NAMALWA (cell line): ENCODE measurements at regions not wholly inside any gene's neighbourhood (a gene's known extent, or its start where the extent isn't known, plus 50 kb on each side); places are given as distances from the start of the nearest gene placed in this dataset.

ENCODE experiments used
- DNase-seq: peaks from one replicate; pipeline ENCODE4 v3.0.0-alpha.2; 2015; ENCODE audit warnings: low spot score

- DNase-seq, result no peak
These were observed 160.2 kb upstream of the CPEB2 start for GRCh38 chr4:14841801-14842768.

GRCh38 chr4:14842964-14843630, 159.2 kb upstream of the CPEB2 start:
- no peak for DNase-seq

DNA sequence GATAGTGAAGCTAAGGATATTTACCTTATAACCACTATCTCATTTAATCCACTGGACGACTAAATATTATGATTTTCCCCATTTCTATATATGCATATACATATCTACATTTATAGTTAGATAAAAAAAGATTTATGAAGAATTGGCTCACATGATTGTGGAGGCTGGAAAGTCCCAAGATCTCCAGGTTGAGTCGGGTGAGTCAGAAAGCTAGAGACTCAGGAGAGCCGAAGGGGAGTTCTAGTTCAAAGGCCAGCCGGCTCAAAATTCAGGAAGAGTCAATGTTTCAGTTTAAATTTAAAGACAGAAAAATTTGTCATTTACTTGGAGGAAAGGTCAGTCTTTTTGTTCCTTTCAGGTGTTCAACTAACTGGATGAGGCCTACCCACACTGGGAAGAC, 158.2 kb upstream of the CPEB2 start:
- no peak for DNase-seq

DNA sequence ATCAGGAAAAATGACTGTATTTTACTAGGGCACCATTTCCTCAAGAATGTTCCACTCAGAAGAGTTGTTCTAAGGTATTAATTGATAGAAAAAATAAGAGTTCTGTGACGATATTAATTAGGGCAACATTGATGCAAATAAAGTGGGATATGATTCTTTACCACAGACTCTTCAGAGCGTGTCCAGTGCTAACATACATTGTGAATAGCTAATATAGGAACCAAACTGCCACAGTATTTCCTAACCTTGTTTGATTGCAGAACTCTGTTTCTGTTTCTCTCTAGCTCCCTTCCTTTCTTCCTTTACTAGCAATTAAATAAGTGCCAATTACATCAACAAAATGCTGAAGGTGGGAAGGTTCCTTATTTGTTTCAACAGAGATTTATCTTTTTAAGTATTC, 154.1 kb upstream of the CPEB2 start:
- DNase-seq, result no peak

DNA sequence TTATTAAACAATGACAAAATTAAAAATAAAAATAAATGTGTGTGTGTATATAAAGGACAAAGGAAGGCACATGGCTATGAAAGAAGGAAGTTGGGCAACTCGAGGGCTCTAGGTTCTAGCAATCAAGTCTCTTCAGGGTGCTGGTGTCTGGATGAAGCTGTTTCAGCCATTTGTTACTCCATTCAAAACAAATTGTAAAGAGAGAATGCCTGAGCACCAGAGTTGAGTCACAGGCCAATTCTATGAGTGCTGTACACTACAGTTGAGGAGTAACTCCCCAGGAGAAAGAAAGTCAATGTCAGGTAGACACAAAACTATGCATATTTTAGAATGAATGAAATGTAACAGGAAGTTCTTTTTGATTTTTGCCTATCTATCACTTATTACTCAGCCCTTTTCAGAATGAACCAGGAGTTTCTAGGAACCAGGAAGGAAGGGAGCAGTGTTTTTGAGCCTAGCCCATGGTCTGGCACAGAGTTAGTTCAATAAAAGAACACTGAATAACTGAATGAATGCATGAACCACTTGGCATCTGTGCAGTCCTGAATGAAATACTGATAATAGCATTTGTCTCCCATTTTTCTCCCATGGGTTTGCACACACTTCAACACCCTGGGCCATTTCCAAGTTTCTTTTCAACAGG, 151.7 kb upstream of the CPEB2 start:
- no peak for DNase-seq

DNA sequence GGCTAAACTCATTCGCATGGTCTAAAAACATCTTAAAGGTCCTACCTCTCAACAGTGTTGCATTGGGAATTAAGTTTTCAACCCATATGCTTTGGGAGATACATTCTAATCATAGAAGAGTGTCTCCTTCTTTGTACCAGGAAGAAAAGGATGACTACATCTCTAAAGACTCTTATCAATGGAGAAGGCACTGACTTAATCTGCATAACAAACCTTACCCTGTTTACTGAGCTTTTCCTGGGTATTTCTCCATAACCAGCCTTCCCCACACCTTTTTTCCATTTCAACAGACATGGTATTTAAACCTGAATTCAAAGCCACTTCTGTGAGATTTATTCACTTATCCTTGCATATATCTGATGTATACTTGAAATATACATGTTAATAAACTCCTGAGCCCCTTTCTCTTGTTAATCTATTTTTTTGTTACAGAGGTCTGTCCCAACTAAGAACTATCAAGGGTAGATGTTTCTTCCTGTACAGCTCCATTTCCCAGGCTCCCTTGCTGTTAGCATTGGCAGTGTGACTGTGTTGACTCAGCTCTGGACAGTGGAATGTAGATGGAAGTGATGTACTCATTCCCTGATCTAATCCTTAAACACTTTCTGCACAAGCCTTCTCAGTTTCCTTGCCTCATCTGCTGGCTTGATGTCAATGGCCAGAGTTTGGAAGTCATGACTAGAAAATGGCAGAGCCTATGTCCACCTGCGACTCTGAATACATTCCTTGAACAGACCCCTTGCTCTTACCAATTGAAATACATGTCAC, 148.9 kb upstream of the CPEB2 start:
- no peak for DNase-seq

GRCh38 chr4:14855719-14856061, 146.6 kb upstream of the CPEB2 start:
- DNase-seq, result no peak

DNA sequence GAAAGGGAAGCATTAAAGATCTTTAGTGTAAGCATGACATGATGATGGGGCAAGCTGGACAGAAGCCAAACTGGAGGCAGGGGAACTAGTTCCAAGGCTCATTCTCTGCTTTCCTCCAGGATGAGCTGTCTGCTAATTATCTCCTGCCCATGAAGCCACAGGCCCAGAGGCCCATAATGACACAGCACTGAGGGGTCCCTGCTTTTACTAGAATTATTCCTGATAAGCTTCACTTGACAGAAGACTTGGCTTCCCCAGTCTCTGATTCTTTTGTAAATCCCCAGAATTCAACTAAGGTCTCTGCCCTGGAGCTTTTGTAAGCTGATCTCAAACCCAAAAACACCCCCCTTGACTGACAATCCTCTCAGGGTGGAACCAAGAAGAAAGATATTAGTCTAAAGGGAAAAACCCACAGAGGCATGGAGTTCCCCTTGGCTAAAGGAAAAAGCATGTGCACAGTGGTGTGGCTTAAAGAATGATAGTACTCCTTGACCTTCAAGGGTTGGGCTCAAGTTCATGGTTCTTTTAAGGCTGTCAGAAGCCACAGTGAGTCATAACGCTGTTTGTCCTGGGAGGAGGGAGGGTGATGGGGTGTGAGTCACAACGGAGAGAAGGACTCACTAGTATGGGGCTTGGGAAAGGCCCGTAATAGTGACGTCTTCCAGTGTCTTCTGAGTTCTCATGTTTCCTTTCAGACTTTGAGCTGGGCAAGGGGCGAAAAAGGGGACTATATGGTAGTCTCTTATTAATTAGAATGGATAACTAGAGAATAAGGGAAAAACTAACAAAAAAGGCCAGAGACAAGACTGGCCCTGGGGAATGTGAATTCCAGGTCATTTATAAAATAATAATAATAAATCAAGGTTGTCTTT, 146.0 kb upstream of the CPEB2 start:
- DNase-seq, result no peak

- no peak for DNase-seq
These were observed 145.4 kb upstream of the CPEB2 start for GRCh38 chr4:14856934-14857235.

GRCh38 chr4:14857475-14857874, 144.8 kb upstream of the CPEB2 start:
- DNase-seq, result no peak

GRCh38 chr4:14857981-14858380, 144.3 kb upstream of the CPEB2 start:
- DNase-seq, result no peak

DNA sequence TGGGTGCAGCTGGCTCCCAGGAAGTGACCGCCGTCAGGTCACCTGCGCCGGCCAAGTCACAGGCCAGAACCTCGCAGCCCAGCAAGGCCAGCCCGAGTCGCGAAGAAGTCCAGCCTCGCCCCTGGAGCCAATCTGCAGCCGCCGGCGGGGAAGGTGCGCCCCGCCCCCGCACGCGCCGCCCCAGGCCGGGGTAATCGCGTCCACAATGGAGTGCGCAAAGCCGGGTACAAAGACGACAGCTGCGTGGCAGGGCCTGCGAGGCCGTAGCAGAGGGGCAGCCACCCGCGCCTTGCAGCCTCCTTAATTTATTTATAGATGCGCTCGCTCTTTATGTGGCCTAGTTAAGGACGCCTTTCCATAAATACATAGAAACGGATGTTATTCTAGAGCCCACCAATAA, 139.4 kb upstream of the CPEB2 start:
- no peak for DNase-seq

GRCh38 chr4:14863418-14864364, 138.6 kb upstream of the CPEB2 start:
- DNase-seq, result no peak

- no peak for DNase-seq
These were observed 137.8 kb upstream of the CPEB2 start for GRCh38 chr4:14864365-14865030.

- no peak for DNase-seq
These were observed 137.3 kb upstream of the CPEB2 start for GRCh38 chr4:14865031-14865366.

- no peak for DNase-seq
These were observed 136.5 kb upstream of the CPEB2 start for GRCh38 chr4:14865804-14866203.

DNA sequence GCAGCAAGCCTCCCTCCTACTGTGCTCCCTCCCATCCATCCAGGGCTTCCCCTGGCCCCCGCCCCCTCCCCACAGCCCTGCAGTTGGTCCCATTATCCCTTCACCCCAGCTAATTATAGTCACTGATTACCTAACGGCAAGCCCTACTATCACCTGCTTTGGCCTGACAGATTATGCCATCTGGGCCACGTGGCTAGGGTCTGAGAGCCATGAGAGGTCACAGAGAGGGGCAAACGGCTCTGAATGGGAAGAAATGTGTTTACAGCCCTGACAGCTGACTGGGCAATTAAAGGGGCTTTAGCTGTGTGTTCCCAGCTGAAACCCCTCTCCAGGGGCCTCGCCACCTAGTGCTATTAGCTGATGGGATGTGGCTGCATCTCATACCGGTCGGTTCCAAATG, 134.4 kb upstream of the CPEB2 start:
- DNase-seq, result no peak

DNA sequence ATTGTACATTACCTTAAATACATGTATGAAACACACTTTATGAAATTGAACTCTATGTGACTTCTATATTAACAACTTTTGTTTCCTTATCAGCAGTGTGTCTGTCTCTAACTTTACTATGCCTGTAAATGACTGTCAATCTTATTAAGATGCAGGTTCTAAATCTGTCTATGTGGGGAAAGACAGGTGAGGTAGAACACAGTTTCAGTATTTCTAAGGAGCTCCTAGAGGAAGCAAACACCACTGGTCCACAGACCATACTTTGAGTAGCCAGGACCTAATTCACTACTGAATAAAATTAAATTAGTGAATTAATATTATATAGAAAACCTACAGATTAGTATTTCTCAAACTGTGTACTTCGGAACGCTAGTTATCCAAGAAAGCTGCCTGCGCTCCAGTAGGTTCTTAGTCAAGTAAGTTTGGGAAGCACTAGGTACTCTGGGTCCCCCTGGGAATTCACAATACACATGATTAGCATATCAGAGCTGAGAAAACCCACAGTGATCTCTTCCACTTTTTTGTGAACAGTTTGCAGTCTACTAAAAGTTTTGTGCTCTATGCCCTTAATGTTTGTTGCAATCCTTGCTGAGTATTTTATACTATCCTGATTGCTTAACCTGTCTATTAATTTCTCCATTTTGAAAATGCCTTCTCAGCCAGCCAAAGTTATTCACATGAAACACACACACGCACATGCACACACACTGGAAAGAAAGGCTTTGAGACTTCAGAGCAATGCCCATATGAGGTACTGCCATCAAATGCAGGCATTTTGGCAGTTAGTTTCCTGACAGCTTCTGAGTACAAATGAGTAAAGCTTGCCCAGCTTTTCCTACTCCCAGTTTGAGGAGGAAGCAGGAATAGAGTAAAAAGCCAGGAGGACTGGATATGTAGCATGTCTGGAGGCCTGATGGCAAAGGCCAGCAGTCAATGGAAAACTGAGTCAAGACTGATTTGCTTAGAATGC, 133.6 kb upstream of the CPEB2 start:
- no peak for DNase-seq
